ENCODE measurements at regions not wholly inside any gene's neighbourhood (a gene's known extent, or its start where the extent isn't known, plus 50 kb on each side); places are given as distances from the start of the nearest gene placed in this dataset.
"Not testable (repeated sequence)": the region's sequence is repeated elsewhere in the genome, so short reads cannot be mapped to it uniquely, and the experiment has no call there.

GRCh38 chr16:18263046-18263445, 73.5 kb downstream of the NPIPA8 start:
- not testable (repeated sequence) for DNase-seq (ENCODE audit: extremely low read depth, low read depth, low spot score)

- DNase-seq (ENCODE audit: extremely low read depth, low read depth, low spot score) = not testable (repeated sequence)
These were observed 74.7 kb downstream of the NPIPA8 start for GRCh38 chr16:18261848-18262247.

GRCh38 chr16:18259496-18260176, 76.9 kb downstream of the NPIPA8 start:
- DNase-seq (ENCODE audit: extremely low read depth, low read depth, low spot score) = not testable (repeated sequence)

GRCh38 chr16:18252943-18253342, 83.6 kb downstream of the NPIPA8 start:
- DNase-seq (ENCODE audit: extremely low read depth, low read depth, low spot score) = not testable (repeated sequence)

GRCh38 chr16:18230505-18230904, 106.0 kb downstream of the NPIPA8 start:
- DNase-seq (ENCODE audit: extremely low read depth, low read depth, low spot score) = not testable (repeated sequence)

- not testable (repeated sequence) for DNase-seq (ENCODE audit: extremely low read depth, low read depth, low spot score)
These were observed 114.2 kb downstream of the NPIPA8 start for GRCh38 chr16:18222054-18223009.

- DNase-seq (ENCODE audit: extremely low read depth, low read depth, low spot score) = not testable (repeated sequence)
These were observed 118.8 kb downstream of the NPIPA8 start for GRCh38 chr16:18217741-18218140.

- DNase-seq (ENCODE audit: extremely low read depth, low read depth, low spot score) = not testable (repeated sequence)
These were observed 119.7 kb downstream of the NPIPA8 start for GRCh38 chr16:18216814-18217213.

- not testable (repeated sequence) for DNase-seq (ENCODE audit: extremely low read depth, low read depth, low spot score)
These were observed 122.7 kb downstream of the NPIPA8 start for GRCh38 chr16:18213810-18214209.

GRCh38 chr16:18211505-18211904, 125.0 kb downstream of the NPIPA8 start:
- DNase-seq (ENCODE audit: extremely low read depth, low read depth, low spot score) = not testable (repeated sequence)

GRCh38 chr16:18204786-18205185, 131.8 kb downstream of the NPIPA8 start:
- DNase-seq (ENCODE audit: extremely low read depth, low read depth, low spot score) = not testable (repeated sequence)

GRCh38 chr16:18204309-18204708, 132.2 kb downstream of the NPIPA8 start:
- not testable (repeated sequence) for DNase-seq (ENCODE audit: extremely low read depth, low read depth, low spot score)

GRCh38 chr16:18201511-18201910, 135.0 kb downstream of the NPIPA8 start:
- DNase-seq (ENCODE audit: extremely low read depth, low read depth, low spot score) = not testable (repeated sequence)

- not testable (repeated sequence) for DNase-seq (ENCODE audit: extremely low read depth, low read depth, low spot score)
These were observed 144.1 kb downstream of the NPIPA8 start for GRCh38 chr16:18192389-18192788.

GRCh38 chr16:18190179-18190578, 146.4 kb downstream of the NPIPA8 start:
- not testable (repeated sequence) for DNase-seq (ENCODE audit: extremely low read depth, low read depth, low spot score)

GRCh38 chr16:18184755-18185154, 151.8 kb downstream of the NPIPA8 start:
- not testable (repeated sequence) for DNase-seq (ENCODE audit: extremely low read depth, low read depth, low spot score)

- DNase-seq (ENCODE audit: extremely low read depth, low read depth, low spot score) = not testable (repeated sequence)
These were observed 155.5 kb downstream of the NPIPA8 start for GRCh38 chr16:18181028-18181427.

- DNase-seq (ENCODE audit: extremely low read depth, low read depth, low spot score) = not testable (repeated sequence)
These were observed 162.5 kb downstream of the NPIPA8 start for GRCh38 chr16:18173945-18174497.

GRCh38 chr16:18162293-18162692, 174.2 kb downstream of the NPIPA8 start:
- DNase-seq (ENCODE audit: extremely low read depth, low read depth, low spot score) = not testable (repeated sequence)

GRCh38 chr16:18161224-18161623, 175.3 kb downstream of the NPIPA8 start:
- DNase-seq (ENCODE audit: extremely low read depth, low read depth, low spot score) = not testable (repeated sequence)

GRCh38 chr16:18159185-18159584, 177.4 kb downstream of the NPIPA8 start:
- not testable (repeated sequence) for DNase-seq (ENCODE audit: extremely low read depth, low read depth, low spot score)

Data from glomerular endothelial cell (primary cell).